H1 (cell line): ENCODE measurements at regions not wholly inside any gene's neighbourhood (a gene's known extent, or its start where the extent isn't known, plus 50 kb on each side); places are given as distances from the start of the nearest gene placed in this dataset.

Experiments used
- CTCF ChIA-PET: fragments of 300-600 bp; sonication (Branson Sonifier 250); formaldehyde crosslinking; loops from one replicate; lab custom pipeline; 2021; ENCODE audit not compliant: partially characterized antibody; lab: Charles Lee
- POLR2A ChIA-PET: fragments of 300-600 bp; sonication (Branson Sonifier 250); formaldehyde crosslinking; loops from one replicate; lab custom pipeline; 2021; ENCODE audit warnings: inconsistent platforms; ENCODE audit not compliant: partially characterized antibody; lab: Charles Lee
- DNase-seq, 2 experiments: peaks; one replicate each; pipeline versions ENCODE4 v3.0.0 to v3.0.0-alpha.2; 2010 to 2022; ENCODE audit warnings: low spot score in 2 of 2, low read depth in 1 of 2, mixed read lengths in 1 of 2
- FAIRE-seq: peaks from 2 replicates; lab custom pipeline; 2011; peaks lifted over from hg19 to GRCh38; lab: Jason Lieb, UNC
- H2AFZ ChIP-seq: 2 replicates; pipeline ENCODE4 v1.8.1; 2012; ENCODE audit warnings: low read length, inconsistent platforms
- H2AK5ac ChIP-seq: 2 replicates; pipeline ENCODE4 v1.6.1; 2013; ENCODE audit warnings: low read depth, low read length
- H2BK120ac ChIP-seq: replicated peaks from 2 replicates; pipeline ENCODE3; 2013; ENCODE audit warnings: low read depth, low read length, inconsistent platforms
- H2BK12ac ChIP-seq: 2 replicates; pipeline ENCODE4 v1.6.1; 2013; ENCODE audit warnings: low read depth, low read length
- H2BK15ac ChIP-seq: 2 replicates; pipeline ENCODE4 v1.6.1; 2013; ENCODE audit warnings: low read length
- H2BK20ac ChIP-seq: 2 replicates; pipeline ENCODE4 v1.6.1; 2013; ENCODE audit warnings: low read length
- H2BK5ac ChIP-seq: 2 replicates; pipeline ENCODE4 v1.6.1; 2013; ENCODE audit warnings: low read depth, low read length
- H3K14ac ChIP-seq: 2 replicates; pipeline ENCODE4 v1.6.1; 2013; ENCODE audit warnings: inconsistent platforms; ENCODE audit not compliant: insufficient read length
- H3K18ac ChIP-seq: 2 replicates; pipeline ENCODE4 v1.6.1; 2013; ENCODE audit warnings: low read length; ENCODE audit errors: extremely low read depth
- H3K23ac ChIP-seq: 2 replicates; pipeline ENCODE4 v1.6.1; 2013; ENCODE audit warnings: inconsistent platforms; ENCODE audit not compliant: insufficient read length
- H3K23me2 ChIP-seq: 2 replicates; pipeline ENCODE4 v1.6.1; 2013; ENCODE audit warnings: low read depth, low read length
- H3K27ac ChIP-seq: 2 replicates; pipeline ENCODE4 v1.6.1; 2011; ENCODE audit warnings: low read depth, low read length, inconsistent platforms
- H3K27me3 ChIP-seq, 4 experiments: replicated peaks in 1 of 4; 1 replicate in 1 of 4; 2 replicates in 3 of 4; pipeline versions ENCODE4 v1.6.1 to v1.8.1; 2011 to 2013; ENCODE audit warnings: low read length in 3 of 4, mild to moderate bottlenecking in 3 of 4, inconsistent platforms in 2 of 4, mixed read lengths in 2 of 4, moderate library complexity in 1 of 4; ENCODE audit not compliant: control insufficient read depth in 3 of 4, insufficient read depth in 3 of 4; ENCODE audit errors: extremely low read depth in 1 of 4
- H3K36me3 ChIP-seq, 4 experiments: 2 replicates each; pipeline versions ENCODE4 v1.6.1 to v1.8.1; 2011 to 2013; ENCODE audit warnings: mild to moderate bottlenecking in 4 of 4, low read length in 3 of 4, moderate library complexity in 2 of 4, control low read depth in 1 of 4, inconsistent platforms in 1 of 4; ENCODE audit not compliant: insufficient read depth in 4 of 4, control insufficient read depth in 2 of 4
- H3K4ac ChIP-seq: replicated peaks from 2 replicates; pipeline ENCODE3; 2013; ENCODE audit warnings: low read length, low read depth, mixed read lengths, inconsistent platforms; ENCODE audit not compliant: insufficient read length
- H3K4me1 ChIP-seq, 4 experiments: replicated peaks in 1 of 4; 1 replicate in 1 of 4; 2 replicates in 3 of 4; pipeline versions ENCODE4 v1.6.1 to v1.8.1; 2011 to 2013; ENCODE audit warnings: low read length in 3 of 4, inconsistent platforms in 2 of 4, mixed read lengths in 1 of 4; ENCODE audit not compliant: insufficient read depth in 4 of 4, control insufficient read depth in 3 of 4
- H3K4me2 ChIP-seq, 2 experiments: 2 replicates each; pipeline versions ENCODE4 v1.6.1 to v1.8.1; 2011 to 2013; ENCODE audit warnings: low read depth in 2 of 2, low read length in 2 of 2, control low read depth in 1 of 2, inconsistent platforms in 1 of 2, mild to moderate bottlenecking in 1 of 2; ENCODE audit not compliant: insufficient read depth in 1 of 2
- H3K4me3 ChIP-seq, 4 experiments: fragments of 200-600, 300-600 bp in 1 of 4; sonication (generic), shearing (Covaris generic), sonication (Bioruptor Twin) in 1 of 4; 2 replicates each; pipeline versions ENCODE4 v1.5.1 to v1.8.1; 2011 to 2016; ENCODE audit warnings: low read length in 4 of 4, low read depth in 3 of 4, control low read depth in 2 of 4, inconsistent platforms in 2 of 4, mild to moderate bottlenecking in 2 of 4, mixed read lengths in 1 of 4, moderate library complexity in 1 of 4; ENCODE audit not compliant: insufficient read depth in 2 of 4; ENCODE audit errors: extremely low read depth in 1 of 4
- H3K56ac ChIP-seq: replicated peaks from 2 replicates; pipeline ENCODE3; 2013; ENCODE audit warnings: low read depth, mild to moderate bottlenecking, mixed read lengths, low read length, inconsistent platforms; ENCODE audit not compliant: insufficient read length
- H3K79me1 ChIP-seq: 2 replicates; pipeline ENCODE4 v1.6.1; 2013; ENCODE audit warnings: low read depth, low read length, control low read depth
- H3K79me2 ChIP-seq, 2 experiments: 2 replicates each; pipeline versions ENCODE4 v1.6.1 to v1.8.1; 2012 to 2013; ENCODE audit warnings: low read length in 2 of 2, mild to moderate bottlenecking in 2 of 2, inconsistent platforms in 1 of 2; ENCODE audit not compliant: insufficient read depth in 2 of 2, control insufficient read depth in 1 of 2
- H3K9ac ChIP-seq, 4 experiments: replicated peaks in 1 of 4; 1 replicate in 1 of 4; 2 replicates in 3 of 4; pipeline versions ENCODE4 v1.6.1 to v1.8.1; 2011 to 2013; ENCODE audit warnings: low read depth in 3 of 4, low read length in 3 of 4, control low read depth in 2 of 4, mild to moderate bottlenecking in 2 of 4, moderate library complexity in 2 of 4, inconsistent platforms in 1 of 4; ENCODE audit errors: extremely low read depth in 1 of 4
- H3K9me3 ChIP-seq, 2 experiments: 2 replicates each; pipeline versions ENCODE4 v1.6.1 to v1.8.1; 2012 to 2013; ENCODE audit warnings: mild to moderate bottlenecking in 2 of 2, moderate library complexity in 2 of 2, control low read depth in 1 of 2, inconsistent platforms in 1 of 2, low read depth in 1 of 2, low read length in 1 of 2, mixed read lengths in 1 of 2; ENCODE audit not compliant: insufficient read depth in 2 of 2
- H4K20me1 ChIP-seq, 2 experiments: replicated peaks in 1 of 2; 2 replicates each; pipeline versions ENCODE3 to v1.8.1; 2011 to 2013; ENCODE audit warnings: inconsistent platforms in 2 of 2, low read length in 2 of 2, mild to moderate bottlenecking in 1 of 2; ENCODE audit not compliant: insufficient read depth in 2 of 2, control insufficient read depth in 1 of 2
- H4K5ac ChIP-seq: 2 replicates; pipeline ENCODE4 v1.6.1; 2013; ENCODE audit warnings: low read length, low read depth, mixed read lengths, inconsistent platforms; ENCODE audit not compliant: insufficient read length
- H4K8ac ChIP-seq: 2 replicates; pipeline ENCODE4 v1.8.0; 2013; ENCODE audit warnings: mild to moderate bottlenecking, moderate library complexity, low read length, inconsistent platforms; ENCODE audit not compliant: insufficient read depth; ENCODE audit errors: extremely low read depth
- H4K91ac ChIP-seq: replicated peaks from 2 replicates; pipeline ENCODE3; 2013; ENCODE audit warnings: low read length, mixed read lengths, inconsistent platforms; ENCODE audit not compliant: insufficient read length
- ATF2 ChIP-seq: IDR thresholded peaks from 2 replicates; pipeline ENCODE4 v1.6.1; 2012; ENCODE audit warnings: low read length, inconsistent platforms
- EZH2 ChIP-seq: fragments of 200-600 bp; sonication (generic); IDR thresholded peaks from 2 replicates; pipeline ENCODE4 v1.7.1; 2012; ENCODE audit warnings: low read depth, mild to moderate bottlenecking, moderate library complexity, low read length, inconsistent platforms; ENCODE audit not compliant: severe bottlenecking
- KDM1A ChIP-seq: fragments of 200-600, 300-600 bp; sonication (generic); IDR thresholded peaks from 2 replicates; pipeline ENCODE4 v1.7.1; 2016; ENCODE audit warnings: mild to moderate bottlenecking, low read length, borderline replicate concordance
- PHF8 ChIP-seq: fragments of 200-600 bp; sonication (generic); conservative IDR thresholded peaks from 2 replicates; pipeline ENCODE4 v1.7.1; 2012; ENCODE audit warnings: low read depth, mild to moderate bottlenecking, inconsistent platforms, low read length, moderate library complexity
- SIX5 ChIP-seq: IDR thresholded peaks from 2 replicates; pipeline ENCODE4 v1.6.1; 2011; ENCODE audit warnings: mild to moderate bottlenecking, low read depth, low read length
- TAF1 ChIP-seq: IDR thresholded peaks from 2 replicates; pipeline ENCODE4 v1.6.1; 2011; ENCODE audit warnings: mild to moderate bottlenecking, low read depth, low read length
- WGBS, 2 experiments: shearing (Covaris generic) in 1 of 2; methylation state at CpG; one replicate each; pipeline versions ENCODE4 v1.1.6 to v1.1.7; 2013 to 2015; ENCODE audit warnings: low lambda C conversion rate in 2 of 2, mixed read lengths in 2 of 2, inconsistent platforms in 1 of 2, low coverage in 1 of 2, missing lambda C conversion rate in 1 of 2; ENCODE audit not compliant: insufficient replicate concordance in 2 of 2, insufficient coverage in 1 of 2, insufficient read length in 1 of 2; ENCODE audit errors: extremely low coverage in 1 of 2, missing lambda C conversion rate in 1 of 2; 5-methylcytosine and 5-hydroxymethylcytosine counted together

- ChIA-PET CTCF (no interaction called here), POLR2A (no interaction called here)
- Histone ChIP-seq H3K27ac (no peak overlapping the region), H3K27me3 (peaks cover 4 to 17% (median 12%) of the 10 kb centered on the region in 4 experiments), H3K9me3 (no peaks in the 10 kb centered on the region), H3K36me3 (no peaks in the 10 kb centered on the region), H2BK12ac (no peak overlapping the region), H2BK5ac (no peak overlapping the region), H4K91ac (no peak overlapping the region), H2BK20ac (no peak overlapping the region), H4K5ac (no peak overlapping the region), H3K4ac (no peak overlapping the region), H3K4me1 (peaks cover 3 to 20% (median 12%) of the 10 kb centered on the region in 4 experiments), H2AFZ (no peak overlapping the region), H3K23ac (no peak overlapping the region), H4K20me1 (no peaks in the 10 kb centered on the region), H3K4me2 (no peak overlapping the region), H3K56ac (no peak overlapping the region), H3K9ac (no peak overlapping the region), H2BK120ac (no peak overlapping the region), H3K4me3 (no peak overlapping the region), H3K18ac (no peak overlapping the region), H3K79me2 (no peaks in the 10 kb centered on the region), H2AK5ac (no peak overlapping the region), H3K14ac (no peak overlapping the region), H4K8ac (no peak overlapping the region), H3K23me2 (peaks cover 8% of the 10 kb centered on the region; the same call in 1 of the 2 replicates), H2BK15ac (no peak overlapping the region), H3K79me1 (no peaks in the 10 kb centered on the region; the same call in 1 of the 2 replicates)
- WGBS, 2 experiments: 81% methylated on average over 2 of the region's 2 CpGs; no CpG with 5 or more reads in 1 of the 2 experiments
- DNase-seq (no peak), FAIRE-seq (no peak)
- TF ChIP-seq PHF8: no peak
- TF ChIP-seq KDM1A: no peak
- no peak for TF ChIP-seq SIX5
- no peak for TF ChIP-seq ATF2
- no peak for TF ChIP-seq TAF1
- no peak for TF ChIP-seq EZH2
These were observed 97.5 kb upstream of the PAX2 start for GRCh38 chr10:100647928-100648327.
